ENCODE measurements at regions not wholly inside any gene's neighbourhood (a gene's known extent, or its start where the extent isn't known, plus 50 kb on each side); places are given as distances from the start of the nearest gene placed in this dataset.

DNA sequence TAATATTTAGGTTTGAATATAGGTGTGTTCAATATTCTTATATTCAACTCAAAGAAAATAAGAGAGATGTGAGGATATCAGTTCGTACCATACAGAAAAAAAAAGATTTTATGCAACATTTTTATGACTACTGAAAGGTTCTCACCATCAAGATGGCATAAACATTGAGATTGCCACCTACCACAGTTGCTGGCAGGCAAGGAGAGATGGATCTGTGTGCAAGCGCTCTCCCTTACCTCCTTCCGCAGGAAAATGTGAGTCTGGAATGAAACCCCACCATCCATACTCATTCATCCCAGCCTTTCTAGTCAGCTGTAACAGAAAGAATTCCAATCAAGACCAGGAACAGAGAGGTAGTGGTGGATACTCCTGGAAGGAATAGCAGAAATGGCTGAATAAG is 376.9 kb downstream of the PPP3CA start:
- DNase-seq: no peak

DNA sequence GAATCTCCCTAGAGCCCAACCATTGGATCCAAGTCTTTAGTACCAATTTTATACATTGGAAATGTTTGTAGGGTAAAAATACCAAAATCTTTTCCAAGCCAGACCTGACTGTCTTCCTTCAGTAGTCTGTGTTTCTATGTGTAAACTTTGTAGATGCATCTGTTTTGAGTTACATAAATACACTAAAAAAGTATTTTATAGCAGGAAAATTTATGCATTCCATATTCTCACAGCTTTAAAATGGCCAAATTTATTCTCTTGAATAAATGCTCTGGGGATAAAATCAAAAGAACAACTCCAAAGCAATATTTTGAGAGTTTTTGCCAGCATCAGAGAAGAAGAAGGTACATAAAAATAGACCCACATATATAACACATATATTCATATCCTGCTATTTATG is 377.4 kb downstream of the PPP3CA start:
- no peak for DNase-seq

DNA sequence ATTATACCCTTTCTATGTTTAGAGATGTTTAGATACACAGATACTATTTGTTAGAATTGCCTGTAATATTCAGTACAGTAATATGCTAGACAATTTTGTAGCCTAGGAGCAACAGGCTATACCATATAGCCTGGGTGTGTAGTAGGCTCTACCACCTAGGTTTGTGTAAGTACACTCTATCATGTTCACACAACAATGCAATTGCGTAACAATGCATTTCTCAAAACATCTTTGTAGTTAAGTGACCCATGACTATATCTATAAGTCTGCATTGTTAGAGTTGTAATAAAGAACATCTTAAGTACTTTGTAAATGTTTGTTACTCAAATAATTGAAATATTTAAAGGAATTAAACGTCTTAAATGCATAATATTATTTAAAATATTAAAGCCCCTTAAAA is 379.3 kb downstream of the PPP3CA start:
- DNase-seq: no peak

DNA sequence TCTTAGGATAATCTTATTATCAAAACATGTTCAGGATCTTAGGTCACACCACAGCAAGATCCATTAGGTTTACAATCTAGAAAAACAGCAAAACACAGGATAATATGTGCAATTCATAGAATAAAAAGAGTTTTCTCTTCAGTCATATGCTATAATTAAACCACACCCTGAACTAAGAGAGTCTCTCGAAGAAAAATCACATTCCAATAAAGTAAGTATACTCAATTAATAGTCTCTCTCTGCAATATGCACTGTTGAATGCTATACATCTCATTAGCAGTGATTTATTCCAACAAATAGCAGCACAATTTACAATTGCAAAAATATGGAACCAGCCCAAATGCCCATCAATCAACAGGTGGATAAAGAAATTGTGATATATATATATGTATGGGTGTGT is 383.7 kb downstream of the PPP3CA start:
- no peak for DNase-seq

DNA sequence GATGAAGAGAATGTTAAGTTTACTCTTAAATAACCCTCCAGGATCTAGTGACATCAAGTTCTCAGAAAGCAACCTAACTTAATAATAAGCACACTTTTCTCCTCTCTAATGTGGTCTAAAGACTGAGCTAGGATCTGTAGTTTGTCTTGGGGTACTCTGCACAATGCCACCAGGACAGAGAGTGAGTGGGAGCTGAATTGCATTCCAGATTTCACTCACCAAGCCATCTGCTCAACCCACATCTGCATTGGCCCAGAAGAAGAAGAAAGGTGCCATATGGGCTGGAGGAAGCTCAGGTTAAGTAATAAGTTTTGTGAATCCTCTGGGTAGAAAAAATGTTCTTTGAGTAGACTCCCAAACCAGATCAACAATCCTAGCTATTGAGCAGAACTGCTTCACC is 384.6 kb downstream of the PPP3CA start:
- no peak for DNase-seq

DNA sequence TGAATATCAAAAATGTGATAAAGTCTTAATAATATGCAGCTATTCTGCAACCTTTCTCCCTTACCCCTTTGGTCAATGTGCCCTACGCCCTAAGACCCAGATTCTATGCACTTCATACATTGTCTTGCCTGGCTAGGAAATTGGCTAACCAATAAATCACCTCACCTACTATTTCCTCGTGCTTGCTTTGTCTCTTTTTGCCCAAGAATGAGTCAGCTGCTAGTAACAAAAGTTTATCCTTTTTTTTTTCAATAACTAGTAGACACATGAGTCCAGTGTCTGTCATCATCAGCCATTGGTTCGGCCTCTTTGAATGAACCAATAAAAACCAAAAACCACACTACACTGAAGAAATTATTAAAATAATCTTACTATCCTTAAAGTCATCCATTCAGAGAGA is 387.1 kb downstream of the PPP3CA start:
- DNase-seq: no peak

DNA sequence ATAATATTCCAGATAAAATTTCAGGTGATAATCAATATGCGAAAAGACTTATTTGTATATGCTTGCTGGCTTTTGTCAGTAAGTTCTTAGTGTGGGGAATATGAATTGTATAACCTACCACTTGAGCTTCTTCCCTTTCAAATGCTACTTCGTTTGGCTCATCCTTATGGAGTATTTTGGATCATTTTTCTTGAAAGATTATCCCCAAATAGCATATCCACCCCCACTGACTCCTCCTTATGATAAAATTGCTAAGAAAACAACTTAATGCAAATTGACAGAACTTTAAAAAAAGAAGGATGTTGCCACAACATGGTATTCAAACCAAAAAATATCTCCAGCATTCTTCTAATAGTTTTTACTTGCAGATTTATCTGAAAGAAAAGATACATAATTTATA is 393.3 kb downstream of the PPP3CA start:
- DNase-seq: no peak

DNA sequence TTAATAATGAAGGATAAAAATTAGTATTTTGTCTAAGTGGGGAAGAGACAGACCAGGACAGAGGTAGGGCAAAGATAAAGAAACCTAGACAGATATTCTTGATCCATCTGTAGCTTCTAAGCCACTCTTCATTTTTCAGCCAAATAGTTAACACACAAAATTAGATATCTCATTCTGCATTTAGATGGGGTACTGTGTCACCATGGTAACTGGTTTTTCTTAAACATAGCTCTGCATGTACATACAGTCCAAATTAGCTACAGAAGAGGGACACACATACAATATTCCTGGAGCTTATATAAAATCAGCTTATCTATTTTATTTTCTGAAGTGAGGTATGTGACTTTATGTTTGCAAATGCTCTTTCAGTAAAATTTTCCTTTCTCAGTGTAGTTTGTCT is 393.7 kb downstream of the PPP3CA start:
- DNase-seq: no peak

DNA sequence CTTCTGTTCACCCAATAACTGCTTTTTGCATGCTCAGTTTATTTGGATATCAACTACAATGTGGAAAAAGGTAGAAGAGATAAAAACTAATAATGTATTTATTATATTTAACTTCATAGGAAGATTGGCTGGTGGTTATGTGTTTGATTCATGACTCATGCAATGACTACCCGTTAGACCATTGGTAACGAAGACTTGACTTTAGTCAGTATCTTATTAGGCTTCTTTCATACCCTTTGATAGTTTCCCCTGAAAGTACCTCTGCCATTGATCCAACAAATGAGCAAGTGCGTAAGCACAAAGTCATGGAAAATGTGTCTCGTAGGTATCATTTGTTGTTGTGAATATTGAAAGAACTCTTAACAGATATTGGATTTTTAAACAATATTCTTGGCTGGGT is 394.7 kb downstream of the PPP3CA start:
- no peak for DNase-seq

DNA sequence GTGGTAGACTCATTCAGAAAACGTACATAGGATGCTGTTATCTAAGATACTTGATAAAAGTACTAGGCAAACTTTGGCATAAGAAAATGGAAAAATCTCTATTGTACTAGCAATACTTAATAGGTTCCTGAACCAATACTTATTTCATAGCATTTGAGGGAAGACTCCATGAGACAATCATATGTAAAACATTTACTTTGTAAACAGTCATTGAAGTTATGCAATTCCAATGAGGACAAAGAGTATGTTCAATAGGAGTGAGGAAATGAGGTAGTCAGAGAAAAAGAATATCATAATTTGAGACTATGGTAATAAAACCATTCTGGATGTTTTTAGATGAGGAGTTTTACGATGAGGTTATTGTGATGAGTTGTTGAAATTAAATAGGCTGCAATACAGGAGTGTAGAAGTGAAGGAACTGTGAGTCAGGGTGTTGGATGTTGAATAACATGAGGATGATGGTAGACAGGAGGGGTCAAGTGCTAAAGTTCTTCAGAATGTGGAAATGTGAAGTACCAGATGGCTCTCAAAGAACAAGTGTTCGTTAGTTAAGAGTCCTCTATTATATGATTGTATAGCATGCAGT is 397.9 kb downstream of the PPP3CA start:
- no peak for DNase-seq

DNA sequence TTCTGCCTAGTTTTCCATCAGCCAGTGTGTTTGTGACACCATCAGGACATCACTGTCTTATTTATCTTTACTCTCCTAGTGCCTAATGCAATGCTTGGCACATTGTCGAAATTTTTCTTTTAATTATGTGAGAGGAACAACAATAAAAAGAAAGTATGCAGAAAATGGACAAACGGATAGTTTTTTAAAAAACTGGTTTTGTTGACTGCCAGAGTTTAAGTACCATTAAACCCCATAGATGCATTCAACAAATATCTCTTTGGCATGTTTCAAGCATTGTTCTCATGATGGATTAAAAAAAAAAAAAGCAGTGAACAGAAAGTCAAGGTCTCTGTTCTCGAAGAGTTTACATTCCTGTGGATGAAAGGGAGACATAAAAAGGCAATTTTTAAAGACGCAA is 398.4 kb downstream of the PPP3CA start:
- DNase-seq: no peak

DNA sequence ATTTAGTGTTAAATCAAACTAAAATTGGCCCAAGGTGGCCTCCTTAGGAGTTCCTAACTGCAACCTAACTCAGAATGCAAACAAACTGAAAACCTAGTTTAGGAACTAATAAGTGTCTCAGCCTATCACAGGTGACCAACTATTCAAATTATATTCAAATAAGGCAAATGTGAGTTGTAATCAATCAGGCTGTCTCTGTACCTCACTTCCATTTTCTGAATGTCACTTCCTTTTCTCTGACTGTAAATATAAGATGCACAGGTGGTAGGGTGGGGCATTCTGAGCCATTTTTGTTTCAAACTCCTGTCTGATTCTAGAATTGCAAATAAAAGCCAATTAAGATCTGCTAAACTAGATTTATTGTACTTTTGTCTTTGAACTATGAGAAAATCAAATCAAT is 401.5 kb downstream of the PPP3CA start:
- no peak for DNase-seq

DNA sequence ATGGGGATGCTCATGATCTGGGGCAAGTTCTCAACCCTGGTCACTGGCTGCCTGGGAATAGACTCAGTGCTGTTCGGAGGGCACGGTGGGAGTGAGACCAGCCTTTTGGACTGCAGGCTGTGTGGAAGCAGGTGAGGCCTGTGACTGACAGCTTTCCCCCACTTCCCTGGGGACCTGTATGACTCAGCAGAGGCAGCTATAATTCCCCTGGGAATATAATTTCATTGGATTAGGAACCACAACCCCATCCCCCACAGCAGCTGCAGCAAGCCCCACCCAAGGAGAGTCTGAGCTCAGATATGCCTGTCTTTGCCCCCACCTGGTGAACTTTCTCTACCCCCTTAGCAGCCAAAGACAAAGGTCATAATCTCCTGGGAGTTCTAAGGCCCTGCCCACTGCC is 408.6 kb downstream of the PPP3CA start:
- no peak for DNase-seq

DNA sequence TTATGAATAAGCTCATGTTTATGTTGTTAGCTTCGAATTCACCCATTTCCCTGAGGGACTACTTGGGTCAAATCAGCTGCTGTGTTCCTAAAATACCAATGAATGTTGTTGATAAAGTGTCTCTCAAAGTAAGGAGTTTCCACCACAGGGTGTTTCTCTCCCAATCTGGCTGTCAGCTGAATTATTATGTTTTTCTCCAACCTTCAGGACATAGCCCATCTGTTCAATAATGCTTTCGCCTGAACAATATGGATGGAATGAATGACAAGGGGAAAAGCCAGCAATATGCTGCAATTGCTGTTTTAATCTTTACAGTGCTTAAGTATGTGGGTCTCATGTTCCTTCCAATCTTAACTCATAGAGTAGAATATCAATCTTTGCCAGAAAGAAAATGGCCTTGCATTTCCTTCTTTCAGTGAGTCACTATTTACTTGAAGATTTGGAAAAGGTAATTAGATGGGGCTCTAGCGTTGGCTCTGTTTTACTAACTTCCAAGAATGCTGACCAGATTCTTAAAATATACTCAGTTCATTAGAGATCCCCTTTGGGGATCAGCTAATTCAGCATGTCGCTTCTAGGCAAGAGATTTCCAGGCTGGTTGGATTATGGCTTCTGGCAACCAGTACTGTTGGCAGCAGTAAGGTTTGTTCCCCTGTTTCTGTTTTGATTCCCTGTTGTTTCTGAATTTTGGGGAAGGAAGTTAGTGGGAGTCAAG is 410.5 kb downstream of the PPP3CA start:
- no peak for DNase-seq

DNA sequence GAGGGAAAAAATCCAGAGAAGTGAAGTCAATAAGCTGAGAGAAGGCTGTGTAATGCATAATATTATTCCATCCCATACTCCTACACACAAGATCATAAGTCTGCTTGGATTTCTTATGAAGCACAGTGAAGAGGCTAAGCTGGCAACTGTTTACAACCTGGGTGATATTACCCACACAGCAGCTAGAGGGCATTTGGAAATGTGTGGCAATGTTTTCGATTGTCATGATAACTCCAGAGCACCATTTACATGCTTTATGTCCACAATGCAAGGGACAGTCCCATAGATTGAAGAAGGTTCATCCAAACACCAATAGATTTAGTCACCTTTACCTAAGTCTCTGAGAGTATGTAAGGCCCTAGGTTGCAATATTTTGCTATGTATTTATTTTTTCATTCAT is 412.2 kb downstream of the PPP3CA start:
- no peak for DNase-seq

DNA sequence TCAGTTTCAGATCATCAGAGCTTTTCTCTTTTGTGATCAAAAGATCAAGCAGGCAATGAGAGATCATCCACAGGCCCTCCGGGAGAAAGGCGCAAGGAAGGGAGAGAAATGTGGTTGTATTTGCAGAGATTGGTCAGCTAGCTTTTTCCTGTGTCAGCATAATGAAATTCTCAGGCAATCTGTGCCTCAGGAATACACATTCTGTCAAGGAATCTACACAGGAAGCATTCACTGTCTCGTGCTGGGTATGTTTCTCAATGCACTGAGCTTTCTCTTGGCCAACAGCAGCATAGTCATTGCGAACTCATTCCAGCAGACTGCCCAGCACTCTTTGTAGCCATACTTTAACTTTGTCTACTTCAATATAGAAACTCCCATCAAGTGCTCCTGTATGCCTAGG is 413.7 kb downstream of the PPP3CA start:
- DNase-seq: no peak

DNA sequence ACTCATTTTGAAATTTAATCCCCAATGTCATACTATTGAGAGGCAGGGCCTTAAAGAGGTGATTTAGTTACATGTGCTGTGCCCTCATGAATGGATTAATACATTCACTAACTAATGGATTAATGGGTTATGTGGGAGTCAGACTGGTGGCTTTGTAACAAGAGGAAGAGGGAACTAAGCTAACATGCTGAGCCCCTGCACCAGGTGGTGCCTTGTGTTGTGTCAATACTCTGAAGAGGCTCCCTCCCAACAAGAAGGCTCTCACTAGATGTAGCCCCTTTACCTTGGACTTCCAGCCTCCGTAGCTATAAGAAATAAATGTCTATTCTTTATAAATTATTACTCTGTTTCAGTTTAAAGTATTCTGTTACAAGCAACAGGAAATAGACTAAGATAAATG is 411.9 kb upstream of the EMCN start:
- DNase-seq: no peak

DNA sequence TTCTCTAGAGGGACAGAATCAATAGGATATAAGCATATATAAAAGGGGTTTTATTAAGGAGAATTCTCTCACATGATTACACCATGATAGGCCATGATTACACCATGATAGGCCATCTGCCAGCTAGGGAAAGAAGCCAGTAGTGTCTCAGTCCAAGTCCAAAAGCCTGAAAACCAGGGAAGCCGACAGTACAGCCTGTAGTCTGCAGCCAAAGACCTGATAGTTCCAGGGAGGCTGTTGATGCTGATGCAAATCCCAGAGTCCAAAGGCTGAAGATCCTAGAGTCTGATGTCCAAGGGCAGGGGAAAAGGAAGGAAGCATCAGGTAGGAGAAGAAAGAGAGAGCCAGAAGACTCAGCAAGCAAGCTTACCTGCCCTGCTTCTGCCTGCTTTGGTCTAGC is 411.3 kb upstream of the EMCN start:
- DNase-seq: no peak

DNA sequence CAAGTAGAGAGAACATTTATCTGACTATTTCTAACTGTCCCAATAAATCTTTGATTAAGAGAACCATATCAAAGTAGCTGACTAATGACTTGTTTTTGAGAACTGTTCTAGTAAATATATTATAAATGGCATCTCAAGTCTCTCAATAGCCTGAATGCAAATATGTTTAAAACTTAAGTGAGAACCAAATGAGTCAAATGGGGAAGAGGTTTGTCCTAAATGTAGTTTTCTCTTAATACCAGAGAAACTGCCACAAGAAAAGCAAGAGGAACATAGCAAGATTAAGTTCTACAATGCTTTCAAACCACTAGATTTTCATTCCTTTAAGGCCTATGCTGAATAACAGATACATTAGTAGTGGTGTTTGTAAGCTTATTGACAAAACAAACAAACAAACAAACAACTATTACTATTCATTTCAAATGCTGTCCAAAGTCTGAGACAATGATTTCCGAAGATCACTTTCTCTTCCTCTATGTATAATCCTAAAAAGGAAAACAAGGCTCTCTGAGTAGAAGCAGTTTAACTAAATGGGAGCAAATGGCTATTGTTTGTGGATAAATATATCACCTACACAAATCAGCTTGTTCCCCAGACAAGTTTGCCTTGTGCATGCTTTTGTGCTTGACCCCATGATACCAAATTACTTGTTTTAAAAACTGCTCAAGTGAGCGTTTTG is 408.4 kb upstream of the EMCN start:
- DNase-seq: no peak

DNA sequence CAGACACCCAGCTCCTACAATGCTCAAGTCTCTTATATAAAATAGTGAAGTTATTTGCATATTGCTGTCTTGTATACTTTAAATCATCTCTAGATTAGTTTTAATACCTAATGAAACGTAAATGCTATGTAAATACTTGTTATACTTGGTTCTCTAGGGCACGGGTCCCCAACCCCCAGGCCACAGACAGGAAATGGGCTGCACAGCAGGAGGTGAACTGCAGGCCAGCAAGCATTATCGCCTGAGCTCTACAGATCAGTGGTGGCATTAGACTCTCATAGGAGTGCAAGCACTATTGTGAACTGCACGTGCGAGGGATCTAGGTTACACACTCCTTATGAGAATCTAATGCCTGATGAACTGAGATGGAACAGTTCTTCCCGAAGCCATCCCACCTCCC is 395.9 kb upstream of the EMCN start:
- DNase-seq: no peak

DNA sequence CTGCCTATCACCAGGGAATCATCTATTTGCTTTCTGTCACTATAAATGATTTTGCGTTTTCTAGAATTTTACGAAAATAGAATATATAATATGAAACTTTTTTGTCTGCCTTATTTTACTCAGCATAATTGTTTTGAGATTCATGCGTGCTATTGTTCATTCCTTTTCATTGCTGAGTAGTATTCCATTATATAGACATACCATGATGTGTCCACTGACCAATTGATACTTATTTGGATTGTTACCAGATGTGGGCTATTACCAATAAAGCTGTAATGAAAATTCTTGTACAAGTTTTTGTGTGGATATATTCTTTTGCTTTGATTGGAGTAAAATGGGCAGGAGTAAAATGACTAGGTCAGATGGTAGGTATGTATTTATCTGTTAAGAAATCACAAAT is 390.7 kb upstream of the EMCN start:
- DNase-seq: no peak

DNA sequence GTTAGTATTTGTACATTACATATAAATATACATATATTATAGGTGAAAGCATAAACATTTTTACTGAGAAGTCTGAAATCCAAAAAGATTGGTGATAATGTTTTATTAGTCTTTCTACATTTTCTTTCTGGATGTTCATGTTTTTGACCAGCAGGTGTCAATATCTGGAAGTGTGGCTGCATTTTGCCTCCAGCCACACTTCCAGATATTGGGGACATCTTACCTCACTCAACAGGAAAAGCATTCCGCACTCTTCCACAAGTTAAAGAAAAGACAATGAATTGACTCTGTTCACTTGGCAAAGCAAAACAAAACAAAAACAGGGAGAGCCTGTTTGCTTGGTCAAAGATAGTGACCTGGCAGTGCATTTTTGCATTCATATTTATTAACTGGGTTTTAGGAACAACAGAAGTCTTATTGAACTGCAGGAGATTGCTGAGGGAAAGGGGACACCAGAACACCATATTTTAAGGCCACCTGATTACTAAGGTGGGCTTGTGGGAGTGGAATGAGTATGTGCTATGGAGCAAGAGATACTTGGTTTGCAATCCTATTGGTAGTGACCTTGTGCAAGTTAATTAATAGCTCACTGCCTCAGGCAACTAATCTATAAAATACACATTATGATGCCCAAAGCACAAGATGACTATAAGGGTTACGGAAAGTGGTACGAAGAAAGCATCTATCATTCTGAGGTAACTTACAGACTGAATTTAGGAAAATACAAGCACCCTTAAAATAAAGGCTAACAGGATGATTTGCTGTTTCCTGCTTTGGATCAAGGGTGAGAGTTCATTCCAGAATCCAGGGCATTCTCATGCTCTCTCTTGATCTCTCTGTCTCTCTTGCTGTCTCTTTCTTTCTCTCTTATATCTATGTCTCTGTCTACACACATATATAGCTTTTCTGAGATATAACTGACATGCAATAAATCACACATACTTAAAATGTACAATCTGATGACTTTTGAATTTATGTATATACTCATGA is 389.9 kb upstream of the EMCN start:
- no peak for DNase-seq

DNA sequence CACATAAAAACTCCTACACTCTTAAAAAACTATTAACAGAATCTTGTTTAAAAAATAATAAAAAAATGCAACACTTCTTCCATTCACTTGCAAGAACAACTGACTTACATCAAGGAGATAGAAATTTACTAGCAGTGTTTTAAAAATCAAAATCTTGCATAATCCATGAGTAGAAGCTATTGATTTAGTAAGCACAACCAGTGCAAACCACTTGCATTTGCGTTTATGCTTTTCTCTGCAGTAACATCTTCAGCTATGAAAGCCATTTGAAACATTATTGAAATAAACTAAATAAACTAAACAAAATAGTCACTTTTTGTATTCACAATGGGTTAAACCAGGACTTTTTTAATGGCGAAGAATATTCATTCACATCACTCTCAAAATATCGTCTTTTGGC is 389.2 kb upstream of the EMCN start:
- DNase-seq: no peak
